CD14-positive monocyte (primary cell): ENCODE measurements at regions not wholly inside any gene's neighbourhood (a gene's known extent, or its start where the extent isn't known, plus 50 kb on each side); places are given as distances from the start of the nearest gene placed in this dataset.

ENCODE experiments used
- DNase-seq, 3 donors: peaks; one replicate each; pipeline ENCODE4 v3.0.0-alpha.2; 2011 to 2022
- H2AFZ ChIP-seq: 2 replicates; pipeline ENCODE4 v1.6.0; 2012; ENCODE audit warnings: mild to moderate bottlenecking, low read depth, low read length, inconsistent platforms; ENCODE audit not compliant: insufficient read depth, poor library complexity, severe bottlenecking
- H3K27ac ChIP-seq, 2 donors: 1 replicate in 1 of 2; 2 replicates in 1 of 2; pipeline ENCODE4 v1.5.1; 2012 to 2013; ENCODE audit warnings: low read length in 2 of 2, control low read depth in 1 of 2, inconsistent platforms in 1 of 2, low read depth in 1 of 2, mild to moderate bottlenecking in 1 of 2
- H3K27me3 ChIP-seq, 2 donors: one replicate each; pipeline versions ENCODE4 v1.6.0 to v1.6.1; 2011 to 2013; ENCODE audit warnings: low read length in 2 of 2; ENCODE audit not compliant: control insufficient read depth in 2 of 2, insufficient read depth in 2 of 2
- H3K36me3 ChIP-seq, 2 donors: replicated peaks in 1 of 2; 1 replicate in 1 of 2; 2 replicates in 1 of 2; pipeline versions ENCODE4 v1.5.1 to v1.6.1; 2012 to 2013; ENCODE audit warnings: low read length in 2 of 2, control low read depth in 1 of 2, inconsistent platforms in 1 of 2, mild to moderate bottlenecking in 1 of 2; ENCODE audit not compliant: insufficient read depth in 2 of 2, control insufficient read depth in 1 of 2
- H3K4me1 ChIP-seq, 2 donors: 1 replicate in 1 of 2; 2 replicates in 1 of 2; pipeline versions ENCODE4 v1.5.1 to v1.6.1; 2012 to 2013; ENCODE audit warnings: low read length in 2 of 2, control low read depth in 1 of 2, inconsistent platforms in 1 of 2, mild to moderate bottlenecking in 1 of 2, moderate library complexity in 1 of 2; ENCODE audit not compliant: insufficient read depth in 2 of 2, control insufficient read depth in 1 of 2
- H3K4me2 ChIP-seq: replicated peaks from 2 replicates; pipeline ENCODE3; 2012; ENCODE audit warnings: low read length, moderate library complexity, mild to moderate bottlenecking; ENCODE audit not compliant: poor library complexity, severe bottlenecking; ENCODE audit errors: extremely low read depth
- H3K4me3 ChIP-seq, 3 experiments: fragments of 200-600 bp in 1 of 3; sonication (generic) in 1 of 3; replicated peaks in 1 of 3; 1 replicate in 2 of 3; 2 replicates in 1 of 3; pipeline ENCODE4 v1.5.1; 2011 to 2013; ENCODE audit warnings: low read length in 3 of 3, mild to moderate bottlenecking in 3 of 3, control low read depth in 2 of 3, low read depth in 2 of 3, inconsistent platforms in 1 of 3, moderate library complexity in 1 of 3
- H3K79me2 ChIP-seq: 2 replicates; pipeline ENCODE4 v1.6.0; 2012; ENCODE audit warnings: mild to moderate bottlenecking, control low read depth, inconsistent platforms, low read length, moderate library complexity; ENCODE audit not compliant: insufficient read depth
- H3K9ac ChIP-seq: 2 replicates; pipeline ENCODE4 v1.6.0; 2017; ENCODE audit warnings: low read length, mild to moderate bottlenecking; ENCODE audit not compliant: insufficient read depth, poor library complexity, severe bottlenecking
- H3K9me3 ChIP-seq, 2 donors: replicated peaks in 1 of 2; 1 replicate in 1 of 2; 2 replicates in 1 of 2; pipeline versions ENCODE4 v1.5.1 to v1.6.1; 2012 to 2013; ENCODE audit warnings: low read length in 2 of 2, control low read depth in 1 of 2; ENCODE audit not compliant: control insufficient read depth in 1 of 2, insufficient read depth in 1 of 2
- H4K20me1 ChIP-seq: 2 replicates; pipeline ENCODE4 v1.6.0; 2012; ENCODE audit warnings: mild to moderate bottlenecking, low read length, control low read depth, moderate library complexity; ENCODE audit not compliant: insufficient read depth
- H3K27ac Mint-ChIP-seq, 7 donors: one replicate each; pipeline ENCODE4 v1.8.0; 2020; ENCODE audit warnings: mild to moderate bottlenecking in 7 of 7, mixed read lengths in 7 of 7, moderate library complexity in 6 of 7, inconsistent platforms in 2 of 7
- H3K27me3 Mint-ChIP-seq, 3 donors: one replicate each; pipeline ENCODE4 v1.8.0; 2021 to 2022; ENCODE audit warnings: low read depth in 3 of 3, mild to moderate bottlenecking in 3 of 3, mixed read lengths in 3 of 3, moderate library complexity in 3 of 3, inconsistent platforms in 1 of 3
- H3K36me3 Mint-ChIP-seq, 2 donors: one replicate each; pipeline ENCODE4 v1.8.0; 2020; ENCODE audit warnings: mixed read lengths in 2 of 2, inconsistent platforms in 1 of 2, mild to moderate bottlenecking in 1 of 2
- H3K4me1 Mint-ChIP-seq: one replicate; pipeline ENCODE4 v1.8.0; 2020; ENCODE audit warnings: mild to moderate bottlenecking, mixed read lengths
- H3K4me3 Mint-ChIP-seq, 2 donors: one replicate each; pipeline ENCODE4 v1.8.0; 2020; ENCODE audit warnings: mild to moderate bottlenecking in 2 of 2, mixed read lengths in 2 of 2, moderate library complexity in 1 of 2
- H3K9me3 Mint-ChIP-seq, 7 donors: one replicate each; pipeline ENCODE4 v1.8.0; 2020 to 2022; ENCODE audit warnings: mixed read lengths in 7 of 7, mild to moderate bottlenecking in 6 of 7, moderate library complexity in 6 of 7, inconsistent platforms in 2 of 7
- CTCF ChIP-seq: fragments of 200-600 bp; IDR thresholded peaks from one replicate; pipeline ENCODE4 v1.8.0; 2022; ENCODE audit warnings: antibody characterized with exemption, mild to moderate bottlenecking
- WGBS: methylation state at CpG from one replicate; pipeline ENCODE4 v1.1.5; 2013; ENCODE audit warnings: missing lambda C conversion rate; ENCODE audit not compliant: insufficient coverage; 5-methylcytosine and 5-hydroxymethylcytosine counted together
- intact Hi-C, 2 donors: fragments of 100-400 bp; cut with micrococcal nuclease; formaldehyde crosslinking; loops; one replicate each; pipeline versions ENCODE4 v1.15.0 to v1.15.1; 2023

DNA sequence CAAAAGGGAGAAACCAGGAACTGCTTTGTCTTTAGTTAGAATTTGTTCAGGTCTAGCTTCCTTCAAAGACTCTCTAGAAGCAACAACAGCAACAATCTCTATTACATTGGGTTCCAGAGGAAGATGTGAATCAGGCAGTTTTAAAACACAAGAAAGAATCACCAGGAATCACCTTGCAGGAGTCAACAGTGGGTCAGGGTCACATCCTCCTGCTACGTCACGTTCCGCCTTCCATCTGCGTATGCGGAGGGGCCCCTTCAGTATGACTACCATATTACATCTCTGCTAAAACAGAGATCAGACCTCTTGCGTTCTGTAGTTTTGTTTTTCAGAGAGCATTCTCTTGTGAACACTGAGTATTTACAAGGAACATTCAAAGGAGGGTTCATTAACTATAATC lies 147.8 kb upstream of the STARD13 start:
- Mint-ChIP-seq H3K27ac (no peak overlapping the region), H3K27me3 (peaks cover 0 to 2% (median 0%) of the 10 kb centered on the region in 3 donors), H3K4me1 (no peaks in the 10 kb centered on the region), H3K36me3 (no peaks in the 10 kb centered on the region), H3K9me3 (peaks cover 0 to 5% (median 2%) of the 10 kb centered on the region in 7 donors), H3K4me3 (no peak overlapping the region)
- H3K9ac ChIP-seq: no peak overlapping the region
- H3K9me3 ChIP-seq: no peaks in the 10 kb centered on the region
- H3K79me2 ChIP-seq: no peaks in the 10 kb centered on the region
- no peak overlapping the region for H3K27ac ChIP-seq
- H3K36me3 ChIP-seq: no peaks in the 10 kb centered on the region
- no peak for DNase-seq
- no peak overlapping the region for H2AFZ ChIP-seq
- 80% methylated on average over 1 of the region's 6 CpGs for WGBS
- TF ChIP-seq CTCF: no peak
- H3K27me3 ChIP-seq: no peaks in the 10 kb centered on the region
- intact Hi-C loops: no loop called here
- no peak overlapping the region for H3K4me3 ChIP-seq
- H3K4me1 ChIP-seq: no peaks in the 10 kb centered on the region
- no peak overlapping the region for H3K4me2 ChIP-seq
- H4K20me1 ChIP-seq: no peaks in the 10 kb centered on the region

GRCh38 chr13:33434676-33435075 lies 149.1 kb upstream of the STARD13 start:
- H3K79me2 ChIP-seq: no peaks in the 10 kb centered on the region
- no peak overlapping the region for H3K4me2 ChIP-seq
- no peak overlapping the region for H3K4me3 Mint-ChIP-seq
- no peaks in the 10 kb centered on the region for H4K20me1 ChIP-seq
- peaks cover 0 to 2% (median 0%) of the 10 kb centered on the region in 3 donors for H3K27me3 Mint-ChIP-seq
- H3K9me3 ChIP-seq: no peaks in the 10 kb centered on the region
- WGBS: no CpG with 5 or more reads among the region's 2 CpGs
- H3K36me3 ChIP-seq: no peaks in the 10 kb centered on the region
- no peak overlapping the region for H2AFZ ChIP-seq
- no peak overlapping the region for H3K9ac ChIP-seq
- no peak overlapping the region for H3K4me3 ChIP-seq
- H3K9me3 Mint-ChIP-seq: no peaks in the 10 kb centered on the region
- no peaks in the 10 kb centered on the region for H3K27me3 ChIP-seq
- H3K4me1 ChIP-seq: no peaks in the 10 kb centered on the region
- no peak overlapping the region for H3K27ac ChIP-seq
- no peak for DNase-seq
- no peak for TF ChIP-seq CTCF
- no peak overlapping the region for H3K27ac Mint-ChIP-seq
- H3K36me3 Mint-ChIP-seq: no peaks in the 10 kb centered on the region
- intact Hi-C loops: no loop called here
- no peaks in the 10 kb centered on the region for H3K4me1 Mint-ChIP-seq
